Nephron progenitor cell (in vitro differentiated cells): ENCODE measurements at regions not wholly inside any gene's neighbourhood (a gene's known extent, or its start where the extent isn't known, plus 50 kb on each side); places are given as distances from the start of the nearest gene placed in this dataset.

Source experiments
- DNase-seq: peaks from one replicate; pipeline ENCODE4 v3.0.0; 2021
- H3K27ac Mint-ChIP-seq: 2 replicates; pipeline ENCODE4 v1.8.0; 2021; ENCODE audit warnings: mild to moderate bottlenecking, moderate library complexity, mixed read lengths
- H3K27me3 Mint-ChIP-seq: 2 replicates; pipeline ENCODE4 v1.8.0; 2021; ENCODE audit warnings: mild to moderate bottlenecking, low read depth, mixed read lengths; ENCODE audit not compliant: poor library complexity
- H3K36me3 Mint-ChIP-seq: 2 replicates; pipeline ENCODE4 v1.8.0; 2021; ENCODE audit warnings: low read depth, mixed read lengths
- H3K4me1 Mint-ChIP-seq: 2 replicates; pipeline ENCODE4 v1.8.0; 2021; ENCODE audit warnings: mixed read lengths
- H3K4me3 Mint-ChIP-seq: 2 replicates; pipeline ENCODE4 v1.8.0; 2021; ENCODE audit warnings: mild to moderate bottlenecking, moderate library complexity, mixed read lengths
- H3K9me3 Mint-ChIP-seq: 2 replicates; pipeline ENCODE4 v1.8.0; 2021; ENCODE audit warnings: mild to moderate bottlenecking, moderate library complexity, mixed read lengths
- CTCF ChIP-seq: fragments of 200-600 bp; sonication (generic); IDR thresholded peaks from 2 replicates; pipeline ENCODE4 v1.5.0; 2021; ENCODE audit warnings: antibody characterized with exemption

GRCh38 chr3:76470285-76470684 lies 569.6 kb upstream of the ROBO2 start:
- TF ChIP-seq CTCF: no peak
- no peak for DNase-seq
- Mint-ChIP-seq H3K27me3 (no peaks in the 10 kb centered on the region), H3K27ac (no peak overlapping the region), H3K4me3 (no peak overlapping the region), H3K36me3 (no peaks in the 10 kb centered on the region), H3K4me1 (no peaks in the 10 kb centered on the region), H3K9me3 (no peaks in the 10 kb centered on the region)

- H3K9me3 Mint-ChIP-seq: no peaks in the 10 kb centered on the region
- no peak overlapping the region for H3K27ac Mint-ChIP-seq
- H3K36me3 Mint-ChIP-seq: no peaks in the 10 kb centered on the region
- no peak for DNase-seq
- no peak overlapping the region for H3K4me3 Mint-ChIP-seq
- TF ChIP-seq CTCF: no peak
- H3K27me3 Mint-ChIP-seq: peaks cover 4% of the 10 kb centered on the region
- H3K4me1 Mint-ChIP-seq: no peaks in the 10 kb centered on the region
Measured at GRCh38 chr3:76474632-76475031, 565.3 kb upstream of the ROBO2 start.

- Mint-ChIP-seq H3K9me3 (no peaks in the 10 kb centered on the region), H3K36me3 (no peaks in the 10 kb centered on the region), H3K27ac (no peak overlapping the region), H3K27me3 (peaks cover 4% of the 10 kb centered on the region), H3K4me3 (no peak overlapping the region), H3K4me1 (no peaks in the 10 kb centered on the region)
- no peak for TF ChIP-seq CTCF
- no peak for DNase-seq
Measured at GRCh38 chr3:76479161-76479650, 560.7 kb upstream of the ROBO2 start.

DNA sequence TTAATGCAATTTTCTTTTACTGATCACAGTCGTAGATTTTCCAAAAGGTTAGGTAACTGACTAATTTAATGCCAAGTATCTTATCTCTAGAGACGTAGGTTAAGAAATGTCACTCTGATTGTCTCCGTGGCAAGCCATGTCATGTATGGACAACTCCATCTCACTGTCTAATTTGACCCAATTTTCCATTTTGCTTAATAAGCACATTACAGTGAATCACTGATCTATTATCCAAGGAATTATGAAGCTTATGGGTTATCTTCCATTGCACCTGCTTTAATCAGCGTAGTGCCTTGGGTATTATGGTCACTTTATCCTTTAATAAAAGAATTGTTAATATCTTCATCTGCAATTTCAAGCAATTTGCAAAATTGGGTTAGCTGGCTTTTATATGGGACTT lies 557.4 kb upstream of the ROBO2 start:
- Mint-ChIP-seq H3K27ac (no peak overlapping the region), H3K9me3 (no peaks in the 10 kb centered on the region), H3K27me3 (peaks cover 2% of the 10 kb centered on the region), H3K4me3 (no peak overlapping the region), H3K36me3 (no peaks in the 10 kb centered on the region), H3K4me1 (no peaks in the 10 kb centered on the region)
- TF ChIP-seq CTCF: no peak
- DNase-seq: no peak

DNA sequence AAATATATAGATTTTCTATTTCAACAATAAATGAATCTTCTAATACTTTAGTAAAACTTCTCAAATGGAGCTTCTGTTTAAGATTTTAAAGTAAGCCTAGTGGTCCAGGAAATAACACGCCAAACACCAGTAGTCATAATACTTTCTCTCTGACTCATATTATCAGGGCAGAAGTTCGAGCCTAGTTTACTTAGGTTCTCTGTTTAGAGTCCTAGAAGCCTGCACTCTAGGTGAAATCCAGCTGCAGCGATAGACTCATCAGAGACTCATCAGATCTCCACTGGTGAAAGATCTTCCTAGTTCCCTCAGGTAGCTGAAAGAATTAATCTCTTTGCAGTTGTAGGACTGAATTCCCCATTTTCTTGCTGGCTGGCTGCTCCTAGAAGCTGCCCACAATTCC lies 552.5 kb upstream of the ROBO2 start:
- TF ChIP-seq CTCF: no peak
- H3K36me3 Mint-ChIP-seq: no peaks in the 10 kb centered on the region
- DNase-seq: no peak
- H3K27ac Mint-ChIP-seq: no peak overlapping the region
- no peaks in the 10 kb centered on the region for H3K27me3 Mint-ChIP-seq
- H3K4me3 Mint-ChIP-seq: no peak overlapping the region
- H3K9me3 Mint-ChIP-seq: peaks cover 3% of the 10 kb centered on the region
- no peaks in the 10 kb centered on the region for H3K4me1 Mint-ChIP-seq

- Mint-ChIP-seq H3K4me3 (no peak overlapping the region), H3K36me3 (no peaks in the 10 kb centered on the region), H3K4me1 (no peaks in the 10 kb centered on the region), H3K27me3 (no peaks in the 10 kb centered on the region), H3K9me3 (peaks cover 3% of the 10 kb centered on the region), H3K27ac (no peak overlapping the region)
- no peak for TF ChIP-seq CTCF
- no peak for DNase-seq
Measured at GRCh38 chr3:76490064-76490463, 549.8 kb upstream of the ROBO2 start.
